Endothelial cell of umbilical vein (primary cell): ENCODE measurements at regions not wholly inside any gene's neighbourhood (a gene's known extent, or its start where the extent isn't known, plus 50 kb on each side); places are given as distances from the start of the nearest gene placed in this dataset.

Experiments
- CTCF ChIP-seq, 2 donors: IDR thresholded peaks; 1 replicate in 1 of 2; 2 replicates in 1 of 2; pipeline ENCODE4 v1.5.1; 2011; ENCODE audit warnings: low read length in 2 of 2, mild to moderate bottlenecking in 2 of 2, moderate library complexity in 2 of 2, control low read depth in 1 of 2, inconsistent platforms in 1 of 2, low read depth in 1 of 2; ENCODE audit not compliant: insufficient read depth in 1 of 2; ENCODE audit errors: extremely low read depth in 1 of 2
- EZH2 ChIP-seq: IDR thresholded peaks from 2 replicates; pipeline ENCODE4 v1.6.1; 2012; ENCODE audit warnings: borderline replicate concordance, low read depth, mild to moderate bottlenecking, moderate library complexity, low read length, inconsistent platforms; ENCODE audit not compliant: severe bottlenecking
- GATA2 ChIP-seq: IDR thresholded peaks from 2 replicates; pipeline ENCODE4 v1.7.0; 2011; ENCODE audit warnings: low read depth, mild to moderate bottlenecking, moderate library complexity, mixed read lengths, low read length; ENCODE audit not compliant: insufficient read length, insufficient read depth
- MAX ChIP-seq: IDR thresholded peaks from 2 replicates; pipeline ENCODE4 v1.6.1; 2011; ENCODE audit not compliant: insufficient read depth, insufficient read length
- POLR2A ChIP-seq: IDR thresholded peaks from 2 replicates; pipeline ENCODE4 v1.6.1; 2012; ENCODE audit warnings: low read depth, mild to moderate bottlenecking, control low read depth, low read length
- POLR2AphosphoS5 ChIP-seq: IDR thresholded peaks from 2 replicates; pipeline ENCODE4 v1.6.1; 2012; ENCODE audit warnings: low read depth, mild to moderate bottlenecking, control low read depth, low read length, moderate library complexity; ENCODE audit not compliant: insufficient read depth

DNA sequence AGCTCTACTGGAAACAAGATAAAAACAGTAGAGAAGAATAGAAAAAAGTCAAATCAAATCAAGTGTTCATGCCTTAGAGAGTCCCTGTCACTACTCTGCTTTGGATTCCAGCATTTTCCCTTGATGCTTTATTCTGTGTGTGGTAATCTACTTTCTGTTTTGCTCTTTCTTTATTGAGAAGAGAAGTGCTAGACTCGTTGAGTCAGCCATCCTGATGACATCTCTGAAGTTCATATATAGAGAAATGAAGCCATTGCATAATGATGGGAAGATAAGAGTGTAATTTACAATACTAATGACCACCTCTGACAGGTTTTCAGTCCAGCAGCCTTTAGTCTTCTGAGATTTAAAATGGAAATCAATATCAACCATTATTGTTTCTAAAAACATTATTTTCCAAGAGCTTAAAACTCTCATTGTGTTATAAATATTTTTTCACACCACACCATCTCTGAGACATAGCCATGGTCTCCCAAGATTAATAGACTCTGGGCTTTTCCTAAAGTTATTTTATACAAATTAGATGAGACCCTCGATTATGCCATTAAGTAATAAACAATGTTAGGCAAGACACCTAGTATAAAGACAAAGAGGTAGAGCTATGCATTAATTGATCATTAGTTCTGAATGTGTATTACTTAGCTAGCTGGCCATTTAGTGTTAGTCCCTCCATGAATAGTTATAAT is 679.0 kb upstream of the ACVR2A start:
- TF ChIP-seq POLR2AphosphoS5 (no peak), CTCF (IDR thresholded peaks at IDR 0.05; ENCODE audit: extremely low read depth in 1 of 2, insufficient read depth in 1 of 2, low read depth in 1 of 2, low read length in 2 of 2) (no peak), POLR2A (no peak), EZH2 (no peak), GATA2 (no peak), MAX (no peak)
